Body of pancreas (tissue), 4 donors: ENCODE measurements at regions not wholly inside any gene's neighbourhood (a gene's known extent, or its start where the extent isn't known, plus 50 kb on each side); places are given as distances from the start of the nearest gene placed in this dataset.

ENCODE experiments used
- ATAC-seq: fragments of 150-250 bp; one replicate; pipeline ENCODE4 v1.9.1; 2016
- DNase-seq, 4 donors: peaks; one replicate each; pipeline ENCODE4 v3.0.0-alpha.2; 2019
- H3K27ac ChIP-seq, 4 donors: fragments of 200-600 bp; sonication (generic); 1 replicate in 3 of 4; 2 replicates in 1 of 4; pipeline versions ENCODE4 v1.5.1 to v1.6.1; 2016 to 2019; ENCODE audit warnings: mild to moderate bottlenecking in 1 of 4, mixed read lengths in 1 of 4, moderate library complexity in 1 of 4
- H3K27me3 ChIP-seq, 2 donors: fragments of 200-600 bp; sonication (generic); one replicate each; pipeline ENCODE4 v1.6.0; 2016; ENCODE audit warnings: mild to moderate bottlenecking in 1 of 2
- H3K36me3 ChIP-seq, 2 donors: fragments of 200-600 bp; sonication (generic); replicated peaks in 1 of 2; 2 replicates each; pipeline ENCODE4 v1.5.1; 2016; ENCODE audit warnings: low read depth in 2 of 2; ENCODE audit not compliant: insufficient read depth in 1 of 2
- H3K4me1 ChIP-seq: fragments of 200-600 bp; sonication (generic); one replicate; pipeline ENCODE4 v1.6.0; 2016
- H3K4me3 ChIP-seq, 2 donors: fragments of 200-600 bp; sonication (generic); 1 replicate in 1 of 2; 2 replicates in 1 of 2; pipeline ENCODE4 v1.5.1; 2016 to 2019
- H3K9me3 ChIP-seq, 3 donors: fragments of 200-600 bp; sonication (generic); 1 replicate in 2 of 3; 2 replicates in 1 of 3; pipeline ENCODE4 v1.5.1; 2016
- POLR2A ChIP-seq, 3 donors: fragments of 450-650 bp; IDR thresholded peaks; one replicate each; pipeline ENCODE4 v1.6.1; 2016; ENCODE audit warnings: antibody characterized with exemption in 3 of 3, mild to moderate bottlenecking in 2 of 3
- WGBS, 2 donors: methylation state at CpG; one replicate each; pipeline ENCODE4 v1.1.5; 2017; 5-methylcytosine and 5-hydroxymethylcytosine counted together
- intact Hi-C: fragments of 100-400 bp; cut with DNase I; formaldehyde crosslinking; loops from one replicate; pipeline ENCODE4 v1.15.1; 2023
- TF ChIP-seq, protein P1 (sequence below), 7 experiments: fragments of 450-650 bp in 4 of 7; fragments of 200-600 bp in 3 of 7; sonication (generic) in 3 of 7; IDR thresholded peaks; one replicate each; pipeline ENCODE4 v1.5.1; 2016 to 2019; ENCODE audit warnings: antibody characterized with exemption in 7 of 7

DNA sequence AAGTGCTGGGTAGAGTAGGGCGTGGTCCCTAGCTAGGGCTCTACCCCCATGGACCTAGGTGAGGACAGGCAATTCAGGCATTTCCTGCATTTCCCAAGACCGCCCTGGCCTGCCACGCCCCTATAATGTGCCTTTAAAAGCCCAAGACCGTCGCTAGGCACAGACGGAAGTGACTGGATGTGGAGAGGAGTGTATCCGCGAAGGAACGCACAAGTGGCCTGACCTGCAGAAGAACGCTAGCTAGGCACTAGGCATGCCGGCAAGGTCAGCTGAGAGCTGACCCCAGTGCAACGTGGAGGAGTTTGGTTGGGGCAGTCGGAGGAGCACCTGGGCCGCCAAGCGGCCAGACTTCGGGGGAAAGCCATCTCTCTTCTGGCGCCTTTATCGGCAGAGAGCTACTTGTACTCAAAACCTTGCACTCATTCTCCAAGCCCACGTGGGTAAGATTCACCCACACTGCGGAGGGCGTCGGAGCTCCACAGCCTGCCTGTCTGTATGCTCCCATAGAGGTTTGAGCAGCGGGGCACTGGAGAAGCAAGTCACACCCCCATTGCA is 370.0 kb downstream of the FGF9 start:
- H3K4me3 ChIP-seq: no peak overlapping the region
- ATAC-seq: peak; percentile 84

DNA sequence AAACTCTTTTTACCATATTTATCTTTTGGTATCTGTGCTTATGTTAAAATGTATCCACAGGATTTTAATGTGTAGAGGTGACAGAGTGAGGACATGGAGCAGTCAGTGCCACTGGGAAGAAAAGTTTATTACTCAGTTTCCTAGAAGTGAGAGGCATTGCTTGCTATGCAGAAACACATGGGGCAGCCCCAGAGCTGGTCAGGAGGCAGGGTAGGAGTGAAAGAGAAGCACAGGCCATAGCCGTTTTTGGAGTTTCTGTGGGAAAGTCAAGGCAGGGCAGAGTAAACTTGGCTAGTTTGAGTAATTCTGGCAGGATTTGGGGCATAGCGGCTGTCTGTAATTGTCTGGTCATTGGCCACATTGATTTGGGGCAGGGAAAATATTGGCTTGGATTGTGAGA is 370.9 kb downstream of the FGF9 start:
- TF ChIP-seq POLR2A (IDR thresholded peaks at IDR 0.05): no peak
- TF ChIP-seq, protein P1, sequence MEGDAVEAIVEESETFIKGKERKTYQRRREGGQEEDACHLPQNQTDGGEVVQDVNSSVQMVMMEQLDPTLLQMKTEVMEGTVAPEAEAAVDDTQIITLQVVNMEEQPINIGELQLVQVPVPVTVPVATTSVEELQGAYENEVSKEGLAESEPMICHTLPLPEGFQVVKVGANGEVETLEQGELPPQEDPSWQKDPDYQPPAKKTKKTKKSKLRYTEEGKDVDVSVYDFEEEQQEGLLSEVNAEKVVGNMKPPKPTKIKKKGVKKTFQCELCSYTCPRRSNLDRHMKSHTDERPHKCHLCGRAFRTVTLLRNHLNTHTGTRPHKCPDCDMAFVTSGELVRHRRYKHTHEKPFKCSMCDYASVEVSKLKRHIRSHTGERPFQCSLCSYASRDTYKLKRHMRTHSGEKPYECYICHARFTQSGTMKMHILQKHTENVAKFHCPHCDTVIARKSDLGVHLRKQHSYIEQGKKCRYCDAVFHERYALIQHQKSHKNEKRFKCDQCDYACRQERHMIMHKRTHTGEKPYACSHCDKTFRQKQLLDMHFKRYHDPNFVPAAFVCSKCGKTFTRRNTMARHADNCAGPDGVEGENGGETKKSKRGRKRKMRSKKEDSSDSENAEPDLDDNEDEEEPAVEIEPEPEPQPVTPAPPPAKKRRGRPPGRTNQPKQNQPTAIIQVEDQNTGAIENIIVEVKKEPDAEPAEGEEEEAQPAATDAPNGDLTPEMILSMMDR (IDR thresholded peaks at IDR 0.05): no peak
- Histone ChIP-seq H3K4me1 (no peaks in the 10 kb centered on the region), H3K27me3 (no peaks in the 10 kb centered on the region), H3K4me3 (no peak overlapping the region), H3K36me3 (no peaks in the 10 kb centered on the region), H3K27ac (no peak overlapping the region), H3K9me3 (no peaks in the 10 kb centered on the region)
- intact Hi-C loops: no loop called here
- ATAC-seq: no peak
- DNase-seq: no peak
- 63 to 66% methylated on average over 2 of the region's 2 CpGs for WGBS, 2 donors

More for the DNA sequence above, 370.0 kb downstream of the FGF9 start:
- DNase-seq: peak in 3 of 4 donors; percentile 45 to 55 (median 50)
- Histone ChIP-seq H3K4me1 (no peaks in the 10 kb centered on the region), H3K27me3 (no peaks in the 10 kb centered on the region), H3K9me3 (no peaks in the 10 kb centered on the region), H3K27ac (no peak overlapping the region), H3K36me3 (no peaks in the 10 kb centered on the region)
- 78 to 81% methylated on average over 23 of the region's 23 CpGs for WGBS, 2 donors
- intact Hi-C loops: no loop called here
- peak in 2 of 3 donors; percentile 39 to 70 for TF ChIP-seq POLR2A (IDR thresholded peaks at IDR 0.05)
- TF ChIP-seq, protein P1 (IDR thresholded peaks at IDR 0.05): no peak

DNA sequence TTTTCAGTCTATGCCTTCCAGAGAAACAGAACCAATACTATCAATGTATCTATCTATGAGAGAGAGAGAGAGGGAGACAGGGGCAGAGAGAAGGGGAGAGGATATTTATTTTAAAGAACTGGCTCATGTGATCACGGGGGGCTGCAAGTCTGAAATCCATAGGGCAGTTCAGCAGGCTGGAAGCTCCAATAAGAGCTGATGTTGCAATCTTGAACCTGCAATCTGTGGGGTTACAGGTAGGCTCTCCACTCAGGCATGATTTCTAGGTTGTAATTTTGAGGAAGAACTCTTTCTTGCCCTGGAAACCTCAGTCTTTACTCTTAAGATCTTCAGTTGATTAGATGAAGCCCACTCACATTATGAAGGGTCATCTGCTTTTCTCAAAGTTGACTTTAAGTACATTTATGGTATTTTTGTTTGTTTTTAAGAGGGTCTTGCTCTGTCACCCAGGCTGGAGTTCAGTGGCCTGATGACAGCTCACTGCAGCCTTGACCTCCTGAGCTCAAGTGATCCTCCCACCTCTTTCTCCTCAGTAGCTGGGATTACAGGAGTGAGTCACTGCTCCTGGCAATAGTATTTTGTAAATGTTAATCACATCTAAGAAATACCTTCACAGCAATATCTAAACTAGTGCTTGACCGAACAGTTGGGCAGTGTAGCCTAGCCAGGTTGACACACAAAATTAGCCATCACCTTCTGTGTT is 376.4 kb downstream of the FGF9 start:
- TF ChIP-seq, protein P1 (IDR thresholded peaks at IDR 0.05): no peak
- no peak for TF ChIP-seq POLR2A (IDR thresholded peaks at IDR 0.05)
- Histone ChIP-seq H3K4me3 (no peak overlapping the region), H3K27ac (no peak overlapping the region), H3K27me3 (no peaks in the 10 kb centered on the region), H3K36me3 (no peaks in the 10 kb centered on the region), H3K9me3 (no peaks in the 10 kb centered on the region), H3K4me1 (no peaks in the 10 kb centered on the region)
- intact Hi-C loops: no loop called here
- DNase-seq: no peak
- 89 to 91% methylated on average over 2 of the region's 2 CpGs for WGBS, 2 donors
- no peak for ATAC-seq

DNA sequence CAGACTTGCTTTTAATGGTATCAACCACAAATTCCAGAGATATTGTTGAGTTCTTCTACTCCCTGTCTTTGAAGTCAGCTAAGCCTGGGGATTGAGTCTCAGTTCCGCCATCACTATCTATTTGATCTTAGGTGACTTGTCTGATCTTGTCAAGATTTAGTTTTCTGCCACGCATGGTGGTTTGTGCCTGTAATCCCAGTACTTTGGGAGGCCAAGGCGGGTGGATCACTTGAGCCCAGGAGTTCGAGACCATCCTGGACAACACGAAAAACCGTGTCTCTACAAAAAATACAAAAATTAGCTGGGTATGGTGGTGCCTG is 376.9 kb downstream of the FGF9 start:
- 93 to 95% methylated on average over 6 of the region's 6 CpGs for WGBS, 2 donors
- TF ChIP-seq, protein P1 (IDR thresholded peaks at IDR 0.05): no peak
- no peak for TF ChIP-seq POLR2A (IDR thresholded peaks at IDR 0.05)
- intact Hi-C loops: no loop called here
- H3K27ac ChIP-seq: no peak overlapping the region
- H3K36me3 ChIP-seq: no peaks in the 10 kb centered on the region
- ATAC-seq (no peak), DNase-seq (no peak)
- no peaks in the 10 kb centered on the region for H3K9me3 ChIP-seq
- no peaks in the 10 kb centered on the region for H3K4me1 ChIP-seq
- no peak overlapping the region for H3K4me3 ChIP-seq
- no peaks in the 10 kb centered on the region for H3K27me3 ChIP-seq

DNA sequence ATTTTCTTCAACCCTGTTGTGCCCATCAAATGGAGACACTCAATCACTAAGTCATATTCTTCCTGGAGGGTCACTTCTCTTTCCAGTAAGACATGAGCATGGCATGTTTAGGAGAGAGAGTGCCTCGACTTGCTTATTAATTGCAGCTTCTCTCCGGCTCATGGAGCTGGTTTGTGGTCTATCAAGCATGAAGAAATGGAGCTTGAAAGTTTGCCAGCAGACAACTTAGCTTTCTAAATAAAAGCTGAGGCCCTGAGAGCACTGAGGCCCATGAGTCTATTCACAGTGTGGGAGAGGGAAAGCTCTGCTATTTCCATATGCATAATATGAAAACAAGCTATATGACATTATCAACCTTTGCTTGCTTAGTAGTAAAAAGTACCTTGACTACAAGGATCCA is 378.5 kb downstream of the FGF9 start:
- ATAC-seq: no peak
- H3K9me3 ChIP-seq: no peaks in the 10 kb centered on the region
- H3K27ac ChIP-seq: no peak overlapping the region
- H3K4me1 ChIP-seq: no peaks in the 10 kb centered on the region
- WGBS, 2 donors: 66 to 83% methylated on average over 2 of the region's 2 CpGs
- DNase-seq: no peak
- intact Hi-C loops: no loop called here
- no peaks in the 10 kb centered on the region for H3K27me3 ChIP-seq
- no peaks in the 10 kb centered on the region for H3K36me3 ChIP-seq
- TF ChIP-seq POLR2A (IDR thresholded peaks at IDR 0.05): no peak
- TF ChIP-seq, protein P1 (IDR thresholded peaks at IDR 0.05): no peak
- H3K4me3 ChIP-seq: no peak overlapping the region
